Suppressor macrophage treated with lipopolysaccharide for 4 hours (primary cell): ENCODE measurements at regions not wholly inside any gene's neighbourhood (a gene's known extent, or its start where the extent isn't known, plus 50 kb on each side); places are given as distances from the start of the nearest gene placed in this dataset.

Source experiments
- DNase-seq: peaks from one replicate; pipeline ENCODE4 v3.0.0-alpha.2; 2020

DNA sequence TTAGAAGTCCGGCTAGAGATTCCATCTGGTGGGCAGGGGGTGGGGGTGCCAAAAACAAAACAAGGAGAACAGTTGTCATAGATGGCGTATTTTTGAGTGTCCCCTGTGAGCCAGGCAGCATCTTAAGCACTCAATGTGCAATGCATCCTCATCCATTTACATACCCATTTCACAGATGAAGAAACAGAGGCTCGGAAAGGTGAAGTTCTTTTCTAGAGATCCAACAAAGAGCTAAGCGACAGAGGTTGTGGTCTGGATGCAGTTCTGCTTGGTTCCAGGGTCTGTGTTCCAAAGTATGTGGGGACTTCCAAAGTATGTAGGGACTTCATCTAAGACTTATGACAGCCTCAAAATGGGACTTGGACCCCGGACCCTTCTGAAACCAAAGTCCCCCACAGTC lies 277.8 kb downstream of the MN1 start:
- no peak for DNase-seq

DNA sequence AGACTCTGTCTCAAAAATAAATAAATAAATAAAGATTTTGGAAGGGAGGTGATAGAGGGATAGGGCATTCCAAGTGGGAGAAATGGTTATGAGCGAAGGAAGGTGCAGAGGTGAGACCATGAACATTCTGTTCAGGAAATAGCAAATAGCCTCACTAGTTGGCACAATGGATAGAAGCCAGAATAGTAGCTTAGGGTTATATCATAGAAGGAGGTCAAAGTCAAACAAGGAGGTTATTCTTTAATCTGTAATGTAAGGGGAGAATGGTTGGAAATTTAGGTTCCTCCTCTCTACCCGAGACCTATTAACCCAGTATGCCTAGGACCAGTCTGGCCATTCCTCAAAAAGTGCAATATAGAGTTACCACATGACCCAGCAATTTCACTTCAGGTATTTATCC lies 275.8 kb downstream of the MN1 start:
- no peak for DNase-seq

DNA sequence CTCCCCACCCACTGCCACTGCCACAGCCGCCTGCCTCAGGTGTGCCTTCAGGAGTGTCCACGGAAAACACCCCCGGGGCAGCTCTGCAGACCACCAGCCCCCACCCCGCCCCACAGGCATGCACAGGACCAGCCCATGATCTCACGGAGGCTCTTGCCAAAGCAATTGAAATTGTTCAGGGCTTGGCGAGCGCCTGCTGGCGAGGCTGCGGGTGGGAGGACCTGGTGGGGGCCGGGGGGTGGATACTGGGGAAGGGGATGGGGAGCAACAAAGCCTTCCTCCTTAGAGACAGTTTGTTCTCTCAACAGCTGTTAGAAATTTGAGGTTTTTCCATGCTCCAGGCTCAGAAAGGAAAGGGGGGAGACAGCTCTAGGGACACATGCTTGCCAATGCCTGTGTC lies 274.7 kb downstream of the MN1 start:
- DNase-seq: no peak

DNA sequence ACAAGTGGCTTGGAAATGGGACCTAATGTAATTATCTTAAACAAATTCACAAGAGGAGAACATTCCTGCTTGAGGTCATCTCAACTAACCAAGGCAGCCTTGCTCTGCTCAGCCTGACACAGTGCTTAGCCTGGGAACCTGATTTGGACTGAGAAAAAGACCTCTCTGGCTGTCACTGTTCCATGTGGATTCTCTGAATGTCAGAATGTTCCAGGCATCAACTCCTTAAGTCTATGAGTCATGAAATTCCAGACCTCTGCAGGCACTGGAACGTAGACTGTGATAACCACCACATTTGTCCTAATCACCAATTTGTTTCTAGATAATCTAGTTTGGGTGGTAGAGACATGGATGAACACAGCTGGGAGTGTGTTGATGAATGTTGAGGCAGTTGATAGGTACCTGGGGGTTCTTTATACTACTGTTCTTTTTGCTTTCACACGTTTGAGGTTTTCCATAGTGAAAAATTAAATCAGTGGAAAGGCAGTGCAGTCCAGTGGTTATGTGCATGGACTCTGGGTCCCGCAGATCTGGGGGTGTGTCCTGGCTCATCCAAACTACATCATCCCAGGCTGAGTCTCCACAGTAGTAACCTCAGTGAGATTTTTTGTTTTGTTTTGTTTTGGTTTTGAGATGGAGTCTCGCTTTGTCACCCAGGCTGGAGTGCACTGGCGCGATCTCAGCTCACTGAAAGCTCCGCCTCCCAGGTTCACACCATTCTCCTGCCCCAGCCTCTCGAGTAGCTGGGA lies 269.6 kb downstream of the MN1 start:
- DNase-seq: no peak

DNA sequence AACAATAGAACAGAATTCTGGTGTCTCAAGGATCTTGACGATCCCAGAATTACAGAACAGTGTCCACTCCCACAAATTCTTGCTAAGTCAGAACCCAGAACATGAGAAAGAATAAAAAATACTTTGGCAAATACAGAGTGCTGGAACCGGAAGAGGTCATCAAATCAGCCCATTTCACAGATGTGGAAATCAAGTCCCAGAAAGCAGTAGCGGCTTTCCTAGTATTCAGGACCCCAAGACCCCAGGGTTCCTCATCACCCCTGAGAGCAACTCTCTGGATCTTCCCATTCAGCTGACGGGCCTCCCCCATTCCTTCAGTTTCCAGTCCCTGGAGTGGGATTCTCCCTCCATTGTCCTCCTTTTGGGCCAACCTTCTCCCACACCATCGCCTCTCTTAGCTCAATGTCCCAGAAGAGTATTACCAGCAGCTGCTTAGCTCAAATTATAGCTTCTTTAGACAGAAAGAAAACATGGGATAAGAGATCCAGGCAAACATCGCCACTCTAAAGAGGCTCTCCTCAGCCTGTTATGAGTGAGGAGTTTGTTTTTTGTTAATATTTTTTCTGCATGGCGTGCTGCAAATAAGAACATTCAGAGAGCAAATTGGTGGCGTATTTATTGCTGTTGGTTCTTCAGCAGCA lies 268.3 kb downstream of the MN1 start:
- DNase-seq: no peak

DNA sequence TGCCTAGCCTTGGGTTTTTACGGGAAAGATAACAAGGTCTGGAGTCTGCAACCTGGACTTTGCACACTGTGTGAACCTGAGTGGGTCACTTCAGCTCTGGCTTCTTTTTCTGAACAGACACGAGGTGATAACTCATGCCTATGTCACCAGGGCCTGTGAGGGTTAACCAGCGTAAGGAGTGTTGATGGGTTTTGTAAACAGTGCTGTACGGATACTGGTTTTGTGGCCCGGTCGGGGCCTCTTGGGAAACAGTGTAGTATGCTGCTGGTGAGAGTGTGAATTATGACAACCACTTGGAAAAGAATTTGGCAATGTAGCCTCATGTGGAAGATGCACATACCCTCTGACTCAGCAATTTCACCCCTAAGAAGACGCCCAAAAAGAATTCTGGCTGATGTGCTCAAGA lies 266.8 kb downstream of the MN1 start:
- no peak for DNase-seq

DNA sequence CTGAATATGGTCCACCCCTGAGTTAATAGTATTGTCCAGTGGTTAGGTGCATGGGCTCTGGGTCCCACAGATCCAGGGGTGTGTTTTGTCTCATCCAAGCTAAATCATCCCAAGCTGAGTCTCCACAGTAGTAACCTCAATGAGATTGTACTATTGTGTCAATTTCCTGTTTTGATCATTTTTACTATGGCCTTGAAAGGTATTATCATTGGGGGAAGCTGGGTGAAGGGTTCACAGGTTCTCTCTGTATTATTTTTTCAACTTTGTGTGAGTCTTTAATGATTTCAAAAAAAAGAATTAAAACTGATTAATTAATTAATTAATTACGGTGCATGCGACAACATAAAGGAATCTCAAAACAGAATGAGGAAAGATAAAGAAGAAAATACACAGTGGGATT lies 266.1 kb downstream of the MN1 start:
- no peak for DNase-seq

DNA sequence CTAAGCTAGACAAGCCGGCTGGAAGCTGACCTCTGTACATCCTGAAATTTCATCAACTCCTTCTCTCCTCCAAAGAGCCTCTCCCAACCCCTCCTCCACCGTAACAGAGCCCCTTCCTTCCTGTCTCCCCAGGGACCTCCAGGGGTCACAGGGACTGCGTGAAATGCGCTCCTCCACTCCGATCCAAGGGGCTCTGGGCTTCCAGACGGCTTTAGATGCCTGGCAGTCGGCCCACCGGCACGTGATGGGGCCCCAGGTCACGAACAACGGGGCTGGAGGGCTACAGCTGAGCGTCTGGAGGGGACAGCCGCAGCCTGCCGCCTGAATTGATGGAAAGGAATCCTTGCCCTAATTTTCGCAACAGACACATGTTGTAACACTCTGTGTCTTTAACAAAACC lies 264.1 kb downstream of the MN1 start:
- no peak for DNase-seq

DNA sequence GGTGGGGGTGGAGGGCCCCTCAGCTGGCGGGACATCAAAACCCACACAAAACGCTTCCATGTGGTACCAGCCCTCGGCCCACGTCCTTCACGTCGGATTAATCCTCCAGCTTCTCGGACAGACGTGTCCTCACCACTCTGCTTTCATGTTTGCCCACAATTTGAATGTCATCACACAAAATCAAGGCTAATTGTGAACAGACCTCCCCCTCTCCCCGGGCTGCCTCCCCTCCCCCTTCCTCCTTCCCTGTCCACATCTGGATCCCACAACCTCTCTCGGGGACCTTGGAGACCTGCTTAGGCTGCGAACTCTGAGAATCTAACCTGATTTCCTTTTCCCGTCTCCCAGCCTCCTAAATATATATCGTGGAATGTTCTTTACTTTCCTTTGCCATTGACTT lies 262.9 kb downstream of the MN1 start:
- DNase-seq: no peak

DNA sequence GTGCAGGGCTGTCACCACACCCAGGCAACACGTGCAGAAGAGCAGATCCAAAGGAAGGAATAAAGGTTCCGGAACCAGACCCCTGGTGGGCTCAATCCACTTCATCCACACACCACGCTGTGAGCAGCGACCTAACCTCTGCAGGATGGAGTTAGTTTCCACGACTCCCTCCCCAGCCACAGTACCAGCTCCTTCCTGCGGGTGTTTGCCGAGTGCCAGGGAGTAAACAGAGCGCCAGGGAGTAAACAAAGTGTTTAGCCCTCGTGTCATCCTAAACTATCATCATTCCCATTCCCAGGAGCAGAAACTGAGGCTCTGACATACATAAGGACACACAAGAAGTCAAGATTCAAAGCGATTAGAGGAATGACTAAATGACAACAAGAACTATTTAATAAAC lies 261.3 kb downstream of the MN1 start:
- DNase-seq: no peak

DNA sequence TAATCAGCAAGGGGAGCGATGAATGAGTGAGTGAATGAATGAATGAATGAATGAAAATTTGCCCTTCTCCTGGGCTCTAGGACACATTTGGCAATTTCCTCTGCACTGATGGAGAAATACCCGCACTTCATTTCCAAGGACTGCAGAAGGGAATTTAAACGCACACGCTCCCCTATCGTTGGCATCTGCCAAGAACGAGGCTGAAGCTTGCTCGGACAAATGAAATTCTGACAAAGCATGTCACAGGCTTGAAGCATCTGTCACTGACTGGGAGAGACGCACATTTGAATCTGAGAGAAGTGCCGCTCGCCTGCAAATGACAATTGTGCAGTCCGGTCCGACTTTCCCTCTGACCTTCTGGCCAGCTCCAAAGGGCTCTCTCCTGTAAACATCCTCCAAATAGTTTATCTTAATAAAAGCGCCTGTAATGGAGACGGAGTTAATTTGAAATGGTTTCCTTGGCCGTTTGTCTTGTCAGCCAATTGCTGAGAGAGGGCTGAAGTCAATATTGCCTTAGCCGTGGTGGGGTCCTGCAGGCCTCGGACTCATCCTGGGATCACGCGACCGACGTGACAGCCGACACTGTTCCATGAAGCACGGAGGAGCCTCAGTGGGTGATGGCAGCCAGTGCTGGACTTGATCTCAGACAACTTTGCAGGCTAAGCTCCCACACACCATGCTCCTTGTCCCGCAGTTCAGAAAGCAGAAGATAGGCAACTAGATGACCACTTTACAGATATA lies 260.7 kb downstream of the MN1 start:
- DNase-seq: no peak

DNA sequence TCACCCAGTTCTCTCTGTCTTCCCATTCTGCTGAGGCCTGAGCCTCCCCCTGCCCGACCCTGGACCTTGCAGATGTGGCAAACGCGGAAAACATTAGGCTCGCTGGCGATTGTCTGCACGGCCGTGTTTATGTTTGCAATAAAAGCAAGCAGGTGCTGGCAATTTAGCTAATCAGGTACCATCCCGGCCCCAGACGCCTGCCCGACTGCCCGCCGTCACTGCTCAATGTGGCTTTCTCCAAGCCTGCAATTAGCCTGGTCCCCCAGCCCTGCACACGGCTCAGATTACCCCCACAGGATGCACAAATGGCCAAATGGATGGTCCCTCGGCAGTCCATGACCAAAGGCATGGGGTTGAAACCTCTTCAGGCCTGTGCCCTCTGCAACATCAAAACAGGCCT lies 259.7 kb downstream of the MN1 start:
- DNase-seq: no peak

DNA sequence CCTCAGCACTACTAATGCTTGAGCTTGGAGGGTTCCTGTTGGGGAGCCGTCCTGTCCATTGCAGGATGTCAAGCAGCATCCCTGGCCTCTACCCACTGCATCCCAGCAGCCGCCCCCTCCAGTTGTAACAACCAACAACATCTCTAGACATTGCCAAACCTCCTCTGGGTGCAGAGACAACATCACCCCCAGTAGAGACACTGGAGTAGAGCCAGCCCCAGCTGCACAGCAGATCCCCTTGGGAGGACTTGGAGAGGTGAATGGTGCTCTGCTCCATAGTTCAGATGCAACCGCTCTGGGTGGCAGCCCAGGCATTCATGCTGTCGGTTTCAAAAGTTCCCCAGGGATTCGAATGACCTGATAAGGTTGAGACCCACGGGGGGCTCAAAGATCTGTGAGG lies 259.0 kb downstream of the MN1 start:
- no peak for DNase-seq

DNA sequence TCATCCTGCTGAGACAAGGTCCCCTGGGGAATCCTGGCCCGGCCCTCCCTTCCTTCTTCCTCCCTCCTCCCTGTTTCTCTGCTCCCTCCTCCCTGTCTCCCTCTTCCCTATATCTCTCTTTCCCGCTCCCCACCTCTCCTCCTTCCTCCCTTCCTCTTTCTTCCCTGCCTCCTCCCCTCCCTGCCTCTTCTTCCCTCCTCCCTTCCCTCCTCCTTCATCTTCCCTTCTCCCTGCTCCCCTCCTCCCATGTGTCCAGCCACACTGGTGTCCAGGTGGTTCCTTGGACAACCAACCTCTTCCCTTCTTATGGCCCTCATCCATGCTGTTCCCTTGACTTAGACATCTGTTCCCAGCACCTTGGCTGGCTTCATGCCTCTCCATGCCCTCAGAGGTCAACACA lies 258.1 kb downstream of the MN1 start:
- DNase-seq: no peak

DNA sequence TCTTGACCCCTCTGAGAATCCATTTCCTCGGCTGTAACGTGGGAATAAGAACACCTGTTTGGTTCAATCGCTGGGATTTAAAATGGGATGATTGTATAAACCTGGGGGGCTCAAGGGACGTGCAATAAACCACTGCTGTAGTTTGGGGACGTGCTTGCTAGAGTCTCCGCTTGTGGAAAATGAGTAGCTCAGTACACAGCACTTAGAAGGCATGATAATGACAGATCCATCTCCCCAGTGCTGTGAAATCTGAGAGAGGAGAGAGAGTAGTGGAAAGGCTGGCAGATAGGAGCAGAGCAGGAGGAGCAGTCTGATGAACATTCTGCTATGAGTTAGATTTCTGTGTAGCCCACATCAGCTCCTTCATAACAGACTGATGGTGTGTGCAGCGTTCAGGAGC lies 256.5 kb downstream of the MN1 start:
- DNase-seq: no peak

DNA sequence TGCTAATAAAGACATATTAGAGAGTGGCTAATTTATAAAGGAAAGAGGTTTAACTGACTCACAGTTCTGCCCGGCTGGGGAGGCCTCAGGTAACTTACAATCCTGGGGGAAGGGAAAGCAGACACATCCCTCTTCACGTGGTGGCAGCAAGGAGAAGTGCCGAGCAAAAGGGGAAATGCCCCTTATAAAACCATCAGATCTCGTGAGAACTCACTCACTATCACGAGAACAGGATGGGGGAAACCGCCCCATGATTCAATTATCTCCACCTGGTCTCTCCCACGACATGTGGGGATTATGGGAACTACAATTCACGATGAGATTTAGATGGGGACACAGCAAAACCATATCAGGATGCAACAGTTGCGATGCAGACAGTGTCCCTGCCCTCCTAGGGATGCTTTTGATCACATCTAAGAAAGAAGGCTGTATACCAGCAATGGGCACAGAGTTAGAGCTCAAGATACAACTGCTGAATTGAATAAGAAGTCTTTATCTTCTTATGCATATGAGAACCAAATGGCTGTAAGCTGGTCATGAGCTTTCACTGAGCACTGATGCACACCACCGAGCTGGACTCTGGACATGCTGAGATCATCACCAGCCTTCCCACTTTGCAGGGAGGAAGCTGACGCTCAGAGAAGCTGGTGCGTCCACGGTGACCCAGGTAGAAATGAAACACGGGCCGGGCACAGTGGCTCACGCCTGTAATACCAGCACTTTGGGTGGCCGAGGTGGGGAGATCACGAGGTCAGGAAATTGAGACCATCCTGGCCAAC lies 255.2 kb downstream of the MN1 start:
- peak; percentile 16 for DNase-seq

DNA sequence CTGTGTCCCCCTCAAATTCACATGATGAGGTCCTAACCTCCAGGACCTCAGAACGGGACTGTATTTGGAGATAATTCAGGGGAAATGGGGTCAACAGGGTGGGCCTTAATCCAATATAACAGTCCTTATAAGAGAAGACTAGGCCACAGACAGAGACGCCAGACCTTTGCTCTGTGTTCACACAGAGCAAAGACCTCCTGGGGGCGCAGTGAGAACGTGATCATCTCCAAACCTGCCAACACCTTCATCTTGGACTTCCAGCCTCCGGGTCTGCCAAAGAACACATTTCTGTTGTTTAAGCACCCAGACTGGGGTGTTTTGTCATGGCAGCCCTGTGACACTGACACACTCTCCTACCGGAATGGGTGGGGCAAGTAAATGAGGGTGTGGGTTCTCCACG lies 250.2 kb downstream of the MN1 start:
- DNase-seq: no peak

DNA sequence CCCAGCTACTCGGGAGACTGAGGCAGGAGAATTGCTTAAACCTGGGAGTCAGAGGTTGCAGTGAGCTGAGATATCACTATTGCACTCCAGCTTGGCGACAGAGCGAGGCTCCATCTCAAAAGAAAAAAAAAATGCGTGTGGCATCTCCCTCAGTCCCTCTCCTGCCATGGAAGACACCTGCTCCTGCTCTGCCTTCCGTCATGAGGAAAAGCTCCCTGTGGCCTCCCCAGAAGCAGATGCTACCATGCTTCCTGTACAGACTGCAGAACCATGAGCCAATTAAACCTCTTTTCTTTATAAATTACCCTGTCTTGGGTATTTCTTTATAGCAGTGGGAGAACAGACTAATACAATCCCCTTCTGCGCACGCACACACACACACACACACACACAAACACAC lies 249.4 kb downstream of the MN1 start:
- DNase-seq: no peak

DNA sequence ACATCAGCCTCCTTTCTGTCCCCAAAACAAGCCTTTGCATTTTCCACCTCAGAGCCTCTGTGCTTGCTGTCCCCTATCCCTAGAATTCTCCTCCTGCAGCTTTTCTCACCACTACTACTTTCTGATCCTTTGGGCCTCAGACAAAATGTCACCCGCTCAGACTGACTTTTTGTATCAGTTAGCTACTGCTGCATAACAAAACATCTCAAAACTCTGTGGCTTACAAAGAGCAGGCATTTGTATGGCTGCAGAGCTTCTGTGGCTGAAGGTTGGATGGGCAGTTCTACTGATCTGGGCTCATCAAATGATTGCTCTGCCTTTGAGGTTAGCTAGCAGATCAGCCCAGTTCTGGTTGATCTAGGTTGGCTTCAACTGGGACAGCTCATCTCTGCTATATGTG lies 248.7 kb downstream of the MN1 start:
- no peak for DNase-seq

DNA sequence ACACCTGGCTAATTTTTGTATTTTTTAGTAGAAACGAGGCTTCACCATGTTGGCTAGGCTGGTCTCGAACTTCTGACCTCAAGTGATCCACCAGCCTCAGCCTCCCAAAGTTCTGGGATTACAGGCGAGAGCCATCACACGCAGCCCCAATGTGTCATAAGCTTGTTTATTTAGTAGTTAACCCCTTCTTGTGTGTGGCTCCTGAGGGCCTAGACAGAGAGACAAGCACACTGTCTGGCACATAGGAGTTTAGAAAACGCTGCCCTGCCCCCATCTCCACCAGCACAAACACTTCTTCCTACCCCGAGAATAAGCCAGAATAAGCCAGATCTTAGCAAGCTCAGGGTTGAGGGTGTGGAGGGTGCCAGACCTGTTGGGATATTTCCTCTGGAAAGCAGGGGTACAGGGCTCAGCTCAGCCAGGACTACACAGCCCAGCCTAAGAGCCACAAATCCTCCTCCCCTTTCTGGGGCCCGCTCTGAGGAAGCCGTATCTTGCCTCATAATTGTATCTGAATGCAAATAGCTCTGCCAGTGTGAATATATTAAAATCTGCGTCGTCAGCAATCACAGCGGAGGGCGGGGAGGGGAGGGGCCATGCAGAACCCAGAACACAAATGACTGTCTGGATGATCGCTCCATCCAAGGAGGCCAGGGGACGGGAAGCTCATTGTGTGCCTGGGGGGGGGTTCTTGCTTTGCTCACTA lies 247.3 kb downstream of the MN1 start:
- no peak for DNase-seq

DNA sequence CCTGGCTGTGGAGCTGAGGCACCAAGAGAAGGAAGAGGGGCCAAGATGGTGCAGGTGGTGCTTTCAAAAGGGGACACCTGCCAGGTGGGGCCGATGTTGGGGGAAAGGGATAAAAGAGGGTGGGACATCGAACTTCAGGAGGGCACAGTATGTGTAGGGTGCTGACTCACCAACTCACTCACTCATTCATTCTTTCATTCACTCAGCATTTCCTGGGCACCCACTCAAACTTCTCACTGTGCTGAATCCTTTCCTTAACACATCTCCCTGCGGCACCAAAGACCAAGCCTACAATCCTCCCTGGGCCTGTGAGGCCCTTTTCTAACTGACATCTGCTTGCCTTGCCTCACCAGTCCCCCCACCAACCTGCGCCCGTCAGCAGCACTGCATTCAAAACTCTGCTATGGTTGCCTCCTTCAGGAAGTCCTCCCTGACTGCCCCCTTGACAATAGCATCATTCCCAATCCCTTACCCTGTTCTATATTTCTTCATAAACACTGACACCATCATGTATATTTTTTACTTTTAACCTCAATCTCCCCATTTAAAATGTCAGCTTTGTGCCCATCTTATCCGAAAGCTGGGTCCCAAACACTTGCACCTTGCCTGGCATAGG lies 246.6 kb downstream of the MN1 start:
- DNase-seq: no peak

DNA sequence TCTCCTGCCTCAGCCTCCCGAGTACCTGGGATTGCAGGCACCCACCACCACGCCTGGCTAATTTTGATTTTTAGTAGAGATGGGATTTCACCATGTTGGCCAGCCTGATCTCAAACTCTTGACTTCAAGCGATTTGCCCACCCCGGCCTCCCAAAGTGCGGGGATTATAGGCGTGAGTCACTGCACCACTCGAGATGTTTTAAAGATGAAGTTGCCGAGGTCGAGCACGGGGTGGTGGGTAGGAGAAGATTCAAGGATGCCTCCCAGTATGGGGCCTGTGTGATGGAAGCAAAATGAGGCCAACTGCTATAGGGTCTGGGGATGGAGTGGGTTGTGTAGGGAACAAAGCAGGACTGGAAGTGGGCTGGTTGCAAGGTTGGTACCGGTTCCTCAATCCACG lies 245.2 kb downstream of the MN1 start:
- DNase-seq: no peak
